Stomach (tissue), 4 donors: ENCODE measurements at regions not wholly inside any gene's neighbourhood (a gene's known extent, or its start where the extent isn't known, plus 50 kb on each side); places are given as distances from the start of the nearest gene placed in this dataset.

Source experiments
- POLR2A ChIP-seq, 4 donors: fragments of 450-650 bp; IDR thresholded peaks; one replicate each; pipeline ENCODE4 v1.6.1; 2016; ENCODE audit warnings: antibody characterized with exemption in 4 of 4, control low read depth in 2 of 4, mild to moderate bottlenecking in 1 of 4, moderate library complexity in 1 of 4
- TF ChIP-seq, protein P1 (sequence below), 7 experiments: fragments of 450-650 bp in 4 of 7; fragments of 200-600 bp in 3 of 7; sonication (generic) in 3 of 7; IDR thresholded peaks; one replicate each; pipeline ENCODE4 v1.5.1; 2016 to 2019; ENCODE audit warnings: antibody characterized with exemption in 7 of 7, control low read depth in 2 of 7, mild to moderate bottlenecking in 1 of 7

GRCh38 chr1:219549215-219549614 is 63.7 kb downstream of the ZC3H11B start:
- no peak for TF ChIP-seq POLR2A (IDR thresholded peaks at IDR 0.05)
- TF ChIP-seq, protein P1, sequence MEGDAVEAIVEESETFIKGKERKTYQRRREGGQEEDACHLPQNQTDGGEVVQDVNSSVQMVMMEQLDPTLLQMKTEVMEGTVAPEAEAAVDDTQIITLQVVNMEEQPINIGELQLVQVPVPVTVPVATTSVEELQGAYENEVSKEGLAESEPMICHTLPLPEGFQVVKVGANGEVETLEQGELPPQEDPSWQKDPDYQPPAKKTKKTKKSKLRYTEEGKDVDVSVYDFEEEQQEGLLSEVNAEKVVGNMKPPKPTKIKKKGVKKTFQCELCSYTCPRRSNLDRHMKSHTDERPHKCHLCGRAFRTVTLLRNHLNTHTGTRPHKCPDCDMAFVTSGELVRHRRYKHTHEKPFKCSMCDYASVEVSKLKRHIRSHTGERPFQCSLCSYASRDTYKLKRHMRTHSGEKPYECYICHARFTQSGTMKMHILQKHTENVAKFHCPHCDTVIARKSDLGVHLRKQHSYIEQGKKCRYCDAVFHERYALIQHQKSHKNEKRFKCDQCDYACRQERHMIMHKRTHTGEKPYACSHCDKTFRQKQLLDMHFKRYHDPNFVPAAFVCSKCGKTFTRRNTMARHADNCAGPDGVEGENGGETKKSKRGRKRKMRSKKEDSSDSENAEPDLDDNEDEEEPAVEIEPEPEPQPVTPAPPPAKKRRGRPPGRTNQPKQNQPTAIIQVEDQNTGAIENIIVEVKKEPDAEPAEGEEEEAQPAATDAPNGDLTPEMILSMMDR (IDR thresholded peaks at IDR 0.05), result no peak
